ENCODE measurements at regions not wholly inside any gene's neighbourhood (a gene's known extent, or its start where the extent isn't known, plus 50 kb on each side); places are given as distances from the start of the nearest gene placed in this dataset.
"Not testable (repeated sequence)": the region's sequence is repeated elsewhere in the genome, so short reads cannot be mapped to it uniquely, and the experiment has no call there.

GRCh38 chr17:83170571-83171260, 91.3 kb downstream of the METRNL start:
- no peaks in the 10 kb centered on the region for H3K36me3 ChIP-seq (replicated peaks; ENCODE audit: low read depth, low read length)
- TF ChIP-seq, protein P1, sequence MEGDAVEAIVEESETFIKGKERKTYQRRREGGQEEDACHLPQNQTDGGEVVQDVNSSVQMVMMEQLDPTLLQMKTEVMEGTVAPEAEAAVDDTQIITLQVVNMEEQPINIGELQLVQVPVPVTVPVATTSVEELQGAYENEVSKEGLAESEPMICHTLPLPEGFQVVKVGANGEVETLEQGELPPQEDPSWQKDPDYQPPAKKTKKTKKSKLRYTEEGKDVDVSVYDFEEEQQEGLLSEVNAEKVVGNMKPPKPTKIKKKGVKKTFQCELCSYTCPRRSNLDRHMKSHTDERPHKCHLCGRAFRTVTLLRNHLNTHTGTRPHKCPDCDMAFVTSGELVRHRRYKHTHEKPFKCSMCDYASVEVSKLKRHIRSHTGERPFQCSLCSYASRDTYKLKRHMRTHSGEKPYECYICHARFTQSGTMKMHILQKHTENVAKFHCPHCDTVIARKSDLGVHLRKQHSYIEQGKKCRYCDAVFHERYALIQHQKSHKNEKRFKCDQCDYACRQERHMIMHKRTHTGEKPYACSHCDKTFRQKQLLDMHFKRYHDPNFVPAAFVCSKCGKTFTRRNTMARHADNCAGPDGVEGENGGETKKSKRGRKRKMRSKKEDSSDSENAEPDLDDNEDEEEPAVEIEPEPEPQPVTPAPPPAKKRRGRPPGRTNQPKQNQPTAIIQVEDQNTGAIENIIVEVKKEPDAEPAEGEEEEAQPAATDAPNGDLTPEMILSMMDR (IDR thresholded peaks at IDR 0.05; ENCODE audit: low read depth, low read length): no peak
- TF ChIP-seq EZH2phosphoT487 (IDR thresholded peaks at IDR 0.05; ENCODE audit: low read depth): no peak
- H4K20me1 ChIP-seq (ENCODE audit: insufficient read depth, low read length): no peaks in the 10 kb centered on the region
- H3K9me3 ChIP-seq (ENCODE audit: insufficient read depth, low read length): no peaks in the 10 kb centered on the region
- H3K9ac ChIP-seq (ENCODE audit: low read length): no peak overlapping the region
- H3K79me2 ChIP-seq (ENCODE audit: low read length): no peaks in the 10 kb centered on the region
- H3K4me3 ChIP-seq (ENCODE audit: low read length): no peak overlapping the region
- no peak overlapping the region for H3K4me2 ChIP-seq (ENCODE audit: low read length)
- peaks cover 31% of the 10 kb centered on the region; the same call in 1 of the 2 replicates for H3K27me3 ChIP-seq (ENCODE audit: low read depth, low read length)
- no peak overlapping the region for H3K27ac ChIP-seq (ENCODE audit: low read length)
- H3K4me1 ChIP-seq (ENCODE audit: low read length): no peaks in the 10 kb centered on the region
- H2AFZ ChIP-seq (ENCODE audit: low read depth, low read length): no peak overlapping the region

DNA sequence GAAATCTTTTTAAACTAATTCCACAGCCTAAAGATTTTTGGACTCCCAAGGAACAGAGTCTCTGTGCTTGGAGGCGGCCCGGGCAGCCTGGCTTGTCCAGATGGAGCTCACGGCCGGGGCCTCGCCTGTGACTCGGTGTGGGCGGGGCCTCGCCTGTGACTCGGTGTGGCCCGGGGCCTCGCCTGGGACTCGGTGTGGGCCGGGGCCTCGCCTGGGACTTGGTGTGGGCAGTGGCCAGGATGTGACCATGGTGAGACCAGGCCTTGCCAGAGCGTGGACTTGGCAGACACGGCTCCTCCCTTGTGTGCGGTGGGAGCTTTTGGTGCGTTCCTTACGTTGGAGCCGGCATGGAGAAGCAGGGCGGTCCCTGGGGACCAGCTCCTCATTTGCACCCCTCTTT, 92.3 kb downstream of the METRNL start:
- H3K9ac ChIP-seq (ENCODE audit: low read length): no peak overlapping the region
- H3K36me3 ChIP-seq (replicated peaks; ENCODE audit: low read depth, low read length): no peaks in the 10 kb centered on the region
- H3K27ac ChIP-seq (ENCODE audit: low read length): no peak overlapping the region
- H3K9me3 ChIP-seq (ENCODE audit: insufficient read depth, low read length): no peaks in the 10 kb centered on the region
- no peak overlapping the region for H2AFZ ChIP-seq (ENCODE audit: low read depth, low read length)
- H3K4me3 ChIP-seq (ENCODE audit: low read length): no peak overlapping the region
- H3K4me1 ChIP-seq (ENCODE audit: low read length): no peaks in the 10 kb centered on the region
- H4K20me1 ChIP-seq (ENCODE audit: insufficient read depth, low read length): no peaks in the 10 kb centered on the region
- TF ChIP-seq EZH2phosphoT487 (IDR thresholded peaks at IDR 0.05; ENCODE audit: low read depth): no peak
- TF ChIP-seq, protein P1 (IDR thresholded peaks at IDR 0.05; ENCODE audit: low read depth, low read length): no peak
- peaks cover 31% of the 10 kb centered on the region; the same call in 1 of the 2 replicates for H3K27me3 ChIP-seq (ENCODE audit: low read depth, low read length)
- no peaks in the 10 kb centered on the region for H3K79me2 ChIP-seq (ENCODE audit: low read length)
- H3K4me2 ChIP-seq (ENCODE audit: low read length): no peak overlapping the region

GRCh38 chr17:83172099-83172498, 92.7 kb downstream of the METRNL start:
- H4K20me1 ChIP-seq (ENCODE audit: insufficient read depth, low read length); H3K27ac ChIP-seq (ENCODE audit: low read length); H3K4me2 ChIP-seq (ENCODE audit: low read length); H3K4me1 ChIP-seq (ENCODE audit: low read length); H3K4me3 ChIP-seq (ENCODE audit: low read length); H3K9me3 ChIP-seq (ENCODE audit: insufficient read depth, low read length); H2AFZ ChIP-seq (ENCODE audit: low read depth, low read length); H3K79me2 ChIP-seq (ENCODE audit: low read length); H3K36me3 ChIP-seq (replicated peaks; ENCODE audit: low read depth, low read length); H3K9ac ChIP-seq (ENCODE audit: low read length): not testable (repeated sequence)
- peaks cover 27% of the 10 kb centered on the region; the same call in 1 of the 2 replicates for H3K27me3 ChIP-seq (ENCODE audit: low read depth, low read length)

- H4K20me1 ChIP-seq (ENCODE audit: insufficient read depth, low read length); H3K27ac ChIP-seq (ENCODE audit: low read length); H3K79me2 ChIP-seq (ENCODE audit: low read length); H3K4me1 ChIP-seq (ENCODE audit: low read length); H3K9ac ChIP-seq (ENCODE audit: low read length); H3K4me2 ChIP-seq (ENCODE audit: low read length); H3K36me3 ChIP-seq (replicated peaks; ENCODE audit: low read depth, low read length); H3K4me3 ChIP-seq (ENCODE audit: low read length); H2AFZ ChIP-seq (ENCODE audit: low read depth, low read length); H3K9me3 ChIP-seq (ENCODE audit: insufficient read depth, low read length): not testable (repeated sequence)
- H3K27me3 ChIP-seq (ENCODE audit: low read depth, low read length): peaks cover 22% of the 10 kb centered on the region; the same call in 1 of the 2 replicates
Measured at GRCh38 chr17:83172646-83173045, 93.2 kb downstream of the METRNL start.

- not testable (repeated sequence) for H3K4me2 ChIP-seq (ENCODE audit: low read length); H3K4me3 ChIP-seq (ENCODE audit: low read length); H3K9me3 ChIP-seq (ENCODE audit: insufficient read depth, low read length); H3K4me1 ChIP-seq (ENCODE audit: low read length); H3K9ac ChIP-seq (ENCODE audit: low read length); H3K36me3 ChIP-seq (replicated peaks; ENCODE audit: low read depth, low read length); H4K20me1 ChIP-seq (ENCODE audit: insufficient read depth, low read length); H2AFZ ChIP-seq (ENCODE audit: low read depth, low read length); H3K79me2 ChIP-seq (ENCODE audit: low read length); H3K27ac ChIP-seq (ENCODE audit: low read length)
- H3K27me3 ChIP-seq (ENCODE audit: low read depth, low read length): peaks cover 18% of the 10 kb centered on the region; the same call in 1 of the 2 replicates
Measured at GRCh38 chr17:83173180-83173913, 93.9 kb downstream of the METRNL start.

All from OCI-LY3 (cell line).